ENCODE measurements at regions not wholly inside any gene's neighbourhood (a gene's known extent, or its start where the extent isn't known, plus 50 kb on each side); places are given as distances from the start of the nearest gene placed in this dataset.

- no peak for TF ChIP-seq CTCF (IDR thresholded peaks at IDR 0.05)
- no peak for TF ChIP-seq POLR2A (IDR thresholded peaks at IDR 0.05)
Measured at GRCh38 chr12:107353312-107353711, 260.0 kb upstream of the CRY1 start.

Data from esophagus squamous epithelium (tissue), 4 donors.